ENCODE measurements at regions not wholly inside any gene's neighbourhood (a gene's known extent, or its start where the extent isn't known, plus 50 kb on each side); places are given as distances from the start of the nearest gene placed in this dataset.

- TF ChIP-seq CTCF (IDR thresholded peaks at IDR 0.05) = no peak
- TF ChIP-seq POLR2A (IDR thresholded peaks at IDR 0.05) = no peak
Measured at GRCh38 chr6:113162739-113163138, 694.4 kb upstream of the MARCKS start.

Data from esophagus squamous epithelium (tissue), 4 donors.